ENCODE measurements at regions not wholly inside any gene's neighbourhood (a gene's known extent, or its start where the extent isn't known, plus 50 kb on each side); places are given as distances from the start of the nearest gene placed in this dataset.

DNA sequence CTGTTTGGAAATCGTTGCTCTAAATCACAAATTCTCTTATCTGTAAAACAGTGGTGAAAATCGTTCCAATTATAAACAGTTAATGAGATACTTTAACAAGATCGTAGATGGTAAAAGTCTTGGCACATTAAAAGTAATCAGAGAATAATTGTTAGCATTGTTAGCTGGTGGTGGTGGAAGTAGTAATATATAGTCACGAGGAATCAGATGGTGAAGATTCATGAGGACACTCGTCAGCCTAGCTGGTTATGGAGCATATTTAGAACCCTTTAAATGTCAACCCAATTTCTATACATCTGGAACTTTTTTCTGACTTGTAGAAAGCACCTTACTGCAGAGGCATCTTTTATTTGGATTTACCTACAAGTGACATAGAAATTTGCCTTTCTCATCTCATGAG lies 190.8 kb downstream of the TLE1 start:
- H2BK5ac ChIP-seq (ENCODE audit: low read length) = no peak overlapping the region
- no peaks in the 10 kb centered on the region for H3K36me3 ChIP-seq (replicated peaks in 1 of 2; ENCODE audit: control insufficient read depth in 2 of 2, insufficient read depth in 2 of 2, low read length in 2 of 2)
- H3K4me3 ChIP-seq (ENCODE audit: low read length in 2 of 2) = no peak overlapping the region
- H4K8ac ChIP-seq (ENCODE audit: low read depth, low read length) = no peak overlapping the region
- no peak for DNase-seq (ENCODE audit: low spot score)
- no peak overlapping the region for H3K4ac ChIP-seq (ENCODE audit: low read length)
- no peaks in the 10 kb centered on the region for H3K27me3 ChIP-seq (ENCODE audit: control insufficient read depth in 3 of 3, insufficient read depth in 3 of 3, low read depth in 1 of 3, low read length in 3 of 3)
- no CpG with 5 or more reads among the region's 5 CpGs for whole genome bisulfite sequencing, 2 donors (ENCODE audit: extremely low coverage in 2 of 2, insufficient read length in 2 of 2, insufficient replicate concordance in 1 of 2)
- no peak overlapping the region for H2AK5ac ChIP-seq (ENCODE audit: low read depth, low read length)
- H3K9ac ChIP-seq (ENCODE audit: low read depth, low read length, poor library complexity) = no peak overlapping the region
- H3K18ac ChIP-seq (ENCODE audit: low read length) = no peak overlapping the region
- no peak overlapping the region for H3K27ac ChIP-seq (replicated peaks; ENCODE audit: low read length)
- no peak overlapping the region for H2BK120ac ChIP-seq (ENCODE audit: low read depth, low read length)
- no peak overlapping the region for H2BK15ac ChIP-seq (ENCODE audit: low read length)
- no peak overlapping the region for H2BK12ac ChIP-seq (ENCODE audit: low read length)
- H3K14ac ChIP-seq (ENCODE audit: low read length) = no peak overlapping the region
- no peak overlapping the region for H3K4me2 ChIP-seq (ENCODE audit: insufficient read depth, low read length, poor library complexity, severe bottlenecking)
- H3K4me1 ChIP-seq (ENCODE audit: control insufficient read depth in 2 of 2, insufficient read depth in 1 of 2, low read depth in 1 of 2, low read length in 2 of 2) = no peaks in the 10 kb centered on the region
- no peaks in the 10 kb centered on the region for H3K9me3 ChIP-seq (replicated peaks in 1 of 2; ENCODE audit: control insufficient read depth in 2 of 2, insufficient read depth in 1 of 2, low read depth in 1 of 2, low read length in 2 of 2)
- H2AFZ ChIP-seq (ENCODE audit: low read length) = no peak overlapping the region
- H4K91ac ChIP-seq (ENCODE audit: low read depth, low read length, poor library complexity) = no peak overlapping the region
- H3K23ac ChIP-seq (ENCODE audit: low read depth, low read length, poor library complexity) = no peak overlapping the region
- no peaks in the 10 kb centered on the region for H3K79me1 ChIP-seq (ENCODE audit: low read depth, low read length)

GRCh38 chr9:81497091-81497490 lies 192.3 kb downstream of the TLE1 start:
- Histone ChIP-seq H3K9me3 (replicated peaks in 1 of 2; ENCODE audit: control insufficient read depth in 2 of 2, insufficient read depth in 1 of 2, low read depth in 1 of 2, low read length in 2 of 2) (no peaks in the 10 kb centered on the region), H3K36me3 (replicated peaks in 1 of 2; ENCODE audit: control insufficient read depth in 2 of 2, insufficient read depth in 2 of 2, low read length in 2 of 2) (no peaks in the 10 kb centered on the region), H3K23ac (ENCODE audit: low read depth, low read length, poor library complexity) (no peak overlapping the region), H3K18ac (ENCODE audit: low read length) (no peak overlapping the region), H2BK5ac (ENCODE audit: low read length) (no peak overlapping the region), H2BK12ac (ENCODE audit: low read length) (no peak overlapping the region), H3K4ac (ENCODE audit: low read length) (no peak overlapping the region), H3K14ac (ENCODE audit: low read length) (no peak overlapping the region), H3K79me1 (ENCODE audit: low read depth, low read length) (no peaks in the 10 kb centered on the region), H3K4me2 (ENCODE audit: insufficient read depth, low read length, poor library complexity, severe bottlenecking) (no peak overlapping the region), H3K4me3 (ENCODE audit: low read length in 2 of 2) (no peak overlapping the region), H2AK5ac (ENCODE audit: low read depth, low read length) (no peak overlapping the region), H4K91ac (ENCODE audit: low read depth, low read length, poor library complexity) (no peak overlapping the region), H3K4me1 (ENCODE audit: control insufficient read depth in 2 of 2, insufficient read depth in 1 of 2, low read depth in 1 of 2, low read length in 2 of 2) (no peaks in the 10 kb centered on the region), H2BK120ac (ENCODE audit: low read depth, low read length) (no peak overlapping the region), H3K9ac (ENCODE audit: low read depth, low read length, poor library complexity) (no peak overlapping the region), H4K8ac (ENCODE audit: low read depth, low read length) (no peak overlapping the region), H3K27ac (replicated peaks; ENCODE audit: low read length) (no peak overlapping the region), H2AFZ (ENCODE audit: low read length) (no peak overlapping the region), H3K27me3 (ENCODE audit: control insufficient read depth in 3 of 3, insufficient read depth in 3 of 3, low read depth in 1 of 3, low read length in 3 of 3) (no peaks in the 10 kb centered on the region), H2BK15ac (ENCODE audit: low read length) (no peak overlapping the region)
- DNase-seq (ENCODE audit: low spot score) = no peak
- WGBS, 2 donors (ENCODE audit: extremely low coverage in 2 of 2, insufficient read length in 2 of 2, insufficient replicate concordance in 1 of 2) = no CpG with 5 or more reads among the region's 1 CpG

- Histone ChIP-seq H3K14ac (ENCODE audit: low read length) (no peak overlapping the region), H3K9me3 (replicated peaks in 1 of 2; ENCODE audit: control insufficient read depth in 2 of 2, insufficient read depth in 1 of 2, low read depth in 1 of 2, low read length in 2 of 2) (no peaks in the 10 kb centered on the region), H2AK5ac (ENCODE audit: low read depth, low read length) (no peak overlapping the region), H2AFZ (ENCODE audit: low read length) (no peak overlapping the region), H4K8ac (ENCODE audit: low read depth, low read length) (no peak overlapping the region), H3K23ac (ENCODE audit: low read depth, low read length, poor library complexity) (no peak overlapping the region), H3K79me1 (ENCODE audit: low read depth, low read length) (no peaks in the 10 kb centered on the region), H2BK5ac (ENCODE audit: low read length) (no peak overlapping the region), H3K4ac (ENCODE audit: low read length) (no peak overlapping the region), H3K9ac (ENCODE audit: low read depth, low read length, poor library complexity) (no peak overlapping the region), H2BK12ac (ENCODE audit: low read length) (no peak overlapping the region), H2BK120ac (ENCODE audit: low read depth, low read length) (no peak overlapping the region), H3K36me3 (replicated peaks in 1 of 2; ENCODE audit: control insufficient read depth in 2 of 2, insufficient read depth in 2 of 2, low read length in 2 of 2) (no peaks in the 10 kb centered on the region), H3K4me3 (ENCODE audit: low read length in 2 of 2) (no peak overlapping the region), H2BK15ac (ENCODE audit: low read length) (no peak overlapping the region), H3K18ac (ENCODE audit: low read length) (no peak overlapping the region), H3K4me1 (ENCODE audit: control insufficient read depth in 2 of 2, insufficient read depth in 1 of 2, low read depth in 1 of 2, low read length in 2 of 2) (no peaks in the 10 kb centered on the region), H3K4me2 (ENCODE audit: insufficient read depth, low read length, poor library complexity, severe bottlenecking) (no peak overlapping the region), H4K91ac (ENCODE audit: low read depth, low read length, poor library complexity) (no peak overlapping the region), H3K27ac (replicated peaks; ENCODE audit: low read length) (no peak overlapping the region), H3K27me3 (ENCODE audit: control insufficient read depth in 3 of 3, insufficient read depth in 3 of 3, low read depth in 1 of 3, low read length in 3 of 3) (no peaks in the 10 kb centered on the region)
- DNase-seq (ENCODE audit: low spot score) = no peak
- WGBS, 2 donors (ENCODE audit: extremely low coverage in 2 of 2, insufficient read length in 2 of 2, insufficient replicate concordance in 1 of 2) = no CpG with 5 or more reads among the region's 1 CpG
These were observed 196.5 kb downstream of the TLE1 start for GRCh38 chr9:81492710-81493447.

GRCh38 chr9:81490605-81491331 lies 198.6 kb downstream of the TLE1 start:
- no peak overlapping the region for H2BK15ac ChIP-seq (ENCODE audit: low read length)
- H4K8ac ChIP-seq (ENCODE audit: low read depth, low read length) = no peak overlapping the region
- H3K79me1 ChIP-seq (ENCODE audit: low read depth, low read length) = no peaks in the 10 kb centered on the region
- no peak overlapping the region for H3K27ac ChIP-seq (replicated peaks; ENCODE audit: low read length)
- H3K4me2 ChIP-seq (ENCODE audit: insufficient read depth, low read length, poor library complexity, severe bottlenecking) = no peak overlapping the region
- H3K14ac ChIP-seq (ENCODE audit: low read length) = no peak overlapping the region
- no peak overlapping the region for H3K18ac ChIP-seq (ENCODE audit: low read length)
- no peak overlapping the region for H3K9ac ChIP-seq (ENCODE audit: low read depth, low read length, poor library complexity)
- H3K36me3 ChIP-seq (replicated peaks in 1 of 2; ENCODE audit: control insufficient read depth in 2 of 2, insufficient read depth in 2 of 2, low read length in 2 of 2) = no peaks in the 10 kb centered on the region
- H2BK12ac ChIP-seq (ENCODE audit: low read length) = no peak overlapping the region
- no peak overlapping the region for H2BK5ac ChIP-seq (ENCODE audit: low read length)
- no peak for DNase-seq (ENCODE audit: low spot score)
- H2AK5ac ChIP-seq (ENCODE audit: low read depth, low read length) = no peak overlapping the region
- H2AFZ ChIP-seq (ENCODE audit: low read length) = no peak overlapping the region
- no peaks in the 10 kb centered on the region for H3K27me3 ChIP-seq (ENCODE audit: control insufficient read depth in 3 of 3, insufficient read depth in 3 of 3, low read depth in 1 of 3, low read length in 3 of 3)
- no peak overlapping the region for H3K4ac ChIP-seq (ENCODE audit: low read length)
- H3K23ac ChIP-seq (ENCODE audit: low read depth, low read length, poor library complexity) = no peak overlapping the region
- H3K4me1 ChIP-seq (ENCODE audit: control insufficient read depth in 2 of 2, insufficient read depth in 1 of 2, low read depth in 1 of 2, low read length in 2 of 2) = no peaks in the 10 kb centered on the region
- H3K4me3 ChIP-seq (ENCODE audit: low read length in 2 of 2) = no peak overlapping the region
- H3K9me3 ChIP-seq (replicated peaks in 1 of 2; ENCODE audit: control insufficient read depth in 2 of 2, insufficient read depth in 1 of 2, low read depth in 1 of 2, low read length in 2 of 2) = no peaks in the 10 kb centered on the region
- no CpG with 5 or more reads among the region's 5 CpGs for WGBS, 2 donors (ENCODE audit: extremely low coverage in 2 of 2, insufficient read length in 2 of 2, insufficient replicate concordance in 1 of 2)
- H2BK120ac ChIP-seq (ENCODE audit: low read depth, low read length) = no peak overlapping the region
- no peak overlapping the region for H4K91ac ChIP-seq (ENCODE audit: low read depth, low read length, poor library complexity)
